ENCODE measurements at regions not wholly inside any gene's neighbourhood (a gene's known extent, or its start where the extent isn't known, plus 50 kb on each side); places are given as distances from the start of the nearest gene placed in this dataset.

- no peaks in the 10 kb centered on the region for H3K36me3 Mint-ChIP-seq (ENCODE audit: low read depth)
- Histone ChIP-seq H3K4me3 (ENCODE audit: low read length) (no peak overlapping the region), H3K36me3 (ENCODE audit: insufficient read depth, low read length) (no peaks in the 10 kb centered on the region), H3K27me3 (ENCODE audit: control insufficient read depth in 1 of 2, insufficient read depth in 2 of 2, low read length in 2 of 2) (no peaks in the 10 kb centered on the region), H3K27ac (ENCODE audit: low read depth in 1 of 2, low read length in 2 of 2) (no peak overlapping the region), H3K4me1 (ENCODE audit: insufficient read depth, low read length) (no peaks in the 10 kb centered on the region), H3K9me3 (ENCODE audit: control insufficient read depth in 1 of 2, insufficient read depth in 1 of 2, low read length in 2 of 2) (no peaks in the 10 kb centered on the region)
- no peak overlapping the region for H3K4me3 Mint-ChIP-seq
- no peaks in the 10 kb centered on the region for H3K4me1 Mint-ChIP-seq (ENCODE audit: low read depth)
- ATAC-seq (ENCODE audit: poor library complexity) (no peak), DNase-seq (no peak)
- CTCF ChIA-PET, result no interaction called here
- H3K9me3 Mint-ChIP-seq, result peaks cover 12% of the 10 kb centered on the region
- TF ChIP-seq, protein P1, sequence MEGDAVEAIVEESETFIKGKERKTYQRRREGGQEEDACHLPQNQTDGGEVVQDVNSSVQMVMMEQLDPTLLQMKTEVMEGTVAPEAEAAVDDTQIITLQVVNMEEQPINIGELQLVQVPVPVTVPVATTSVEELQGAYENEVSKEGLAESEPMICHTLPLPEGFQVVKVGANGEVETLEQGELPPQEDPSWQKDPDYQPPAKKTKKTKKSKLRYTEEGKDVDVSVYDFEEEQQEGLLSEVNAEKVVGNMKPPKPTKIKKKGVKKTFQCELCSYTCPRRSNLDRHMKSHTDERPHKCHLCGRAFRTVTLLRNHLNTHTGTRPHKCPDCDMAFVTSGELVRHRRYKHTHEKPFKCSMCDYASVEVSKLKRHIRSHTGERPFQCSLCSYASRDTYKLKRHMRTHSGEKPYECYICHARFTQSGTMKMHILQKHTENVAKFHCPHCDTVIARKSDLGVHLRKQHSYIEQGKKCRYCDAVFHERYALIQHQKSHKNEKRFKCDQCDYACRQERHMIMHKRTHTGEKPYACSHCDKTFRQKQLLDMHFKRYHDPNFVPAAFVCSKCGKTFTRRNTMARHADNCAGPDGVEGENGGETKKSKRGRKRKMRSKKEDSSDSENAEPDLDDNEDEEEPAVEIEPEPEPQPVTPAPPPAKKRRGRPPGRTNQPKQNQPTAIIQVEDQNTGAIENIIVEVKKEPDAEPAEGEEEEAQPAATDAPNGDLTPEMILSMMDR (IDR thresholded peaks at IDR 0.05), result no peak
- H3K27me3 Mint-ChIP-seq, result no peaks in the 10 kb centered on the region
- POLR2A ChIA-PET, result no interaction called here
- intact Hi-C loops (cut with DNase I, micrococcal nuclease), result no loop called here
- no peak overlapping the region for H3K27ac Mint-ChIP-seq
Observed at GRCh38 chr11:24084956-24085355, 411.9 kb upstream of the LUZP2 start.

DNA sequence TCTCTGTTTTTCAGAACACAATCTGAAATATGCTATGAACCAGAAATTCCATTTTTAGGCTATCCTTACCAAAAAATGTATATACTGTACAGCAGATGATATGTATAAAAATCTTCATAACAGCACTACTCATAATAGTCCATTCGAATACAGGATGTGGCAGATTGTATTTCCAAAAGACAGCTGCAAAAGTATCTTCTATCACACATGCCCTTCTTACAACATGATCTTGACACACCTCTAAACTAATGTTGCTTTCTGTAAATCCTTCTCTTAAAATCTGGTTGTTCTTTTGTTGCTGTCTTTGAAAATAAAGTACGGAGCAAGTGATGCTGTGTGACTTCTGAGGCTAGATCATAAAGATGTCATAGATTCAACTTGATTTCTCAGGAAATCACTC, 409.9 kb upstream of the LUZP2 start:
- CTCF ChIA-PET, result no interaction called here
- H3K9me3 Mint-ChIP-seq, result peaks cover 12% of the 10 kb centered on the region
- peaks cover 0 to 3% of the 10 kb centered on the region in 2 experiments for H3K9me3 ChIP-seq (ENCODE audit: control insufficient read depth in 1 of 2, insufficient read depth in 1 of 2, low read length in 2 of 2)
- no peaks in the 10 kb centered on the region for H3K36me3 ChIP-seq (ENCODE audit: insufficient read depth, low read length)
- DNase-seq (no peak), ATAC-seq (ENCODE audit: poor library complexity) (no peak)
- H3K36me3 Mint-ChIP-seq (ENCODE audit: low read depth), result no peaks in the 10 kb centered on the region
- no peaks in the 10 kb centered on the region for H3K27me3 ChIP-seq (ENCODE audit: control insufficient read depth in 1 of 2, insufficient read depth in 2 of 2, low read length in 2 of 2)
- H3K27ac ChIP-seq (ENCODE audit: low read depth in 1 of 2, low read length in 2 of 2), result no peak overlapping the region
- no peak overlapping the region for H3K4me3 ChIP-seq (ENCODE audit: low read length)
- no peak overlapping the region for H3K4me3 Mint-ChIP-seq
- POLR2A ChIA-PET, result no interaction called here
- no peak overlapping the region for H3K27ac Mint-ChIP-seq
- no peaks in the 10 kb centered on the region for H3K27me3 Mint-ChIP-seq
- H3K4me1 ChIP-seq (ENCODE audit: insufficient read depth, low read length), result no peaks in the 10 kb centered on the region
- intact Hi-C loops (cut with DNase I, micrococcal nuclease), result no loop called here
- TF ChIP-seq, protein P1 (IDR thresholded peaks at IDR 0.05), result no peak
- no peaks in the 10 kb centered on the region for H3K4me1 Mint-ChIP-seq (ENCODE audit: low read depth)

DNA sequence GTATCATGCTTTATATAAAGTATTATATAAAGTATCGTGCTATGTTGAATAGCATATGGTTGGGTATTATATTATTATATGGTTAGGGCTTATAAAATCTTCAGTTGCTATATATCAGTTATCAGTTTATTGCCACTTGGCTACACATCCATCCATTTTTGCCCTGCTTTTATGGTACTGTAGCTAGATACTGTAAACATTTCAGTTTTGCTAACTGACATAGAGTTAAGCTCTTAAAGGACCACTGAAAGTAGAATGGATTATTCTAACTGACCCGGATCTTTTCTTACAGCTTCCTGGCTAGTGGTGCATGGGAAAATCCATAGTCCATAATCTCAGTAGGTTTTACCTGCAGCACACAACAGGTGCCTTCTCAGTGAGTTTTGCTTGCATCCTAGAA, 405.3 kb upstream of the LUZP2 start:
- Mint-ChIP-seq H3K4me1 (ENCODE audit: low read depth) (no peaks in the 10 kb centered on the region), H3K27ac (no peak overlapping the region), H3K9me3 (peaks cover 10% of the 10 kb centered on the region), H3K27me3 (no peaks in the 10 kb centered on the region), H3K4me3 (no peak overlapping the region), H3K36me3 (ENCODE audit: low read depth) (no peaks in the 10 kb centered on the region)
- TF ChIP-seq, protein P1 (IDR thresholded peaks at IDR 0.05), result no peak
- H3K27me3 ChIP-seq (ENCODE audit: control insufficient read depth in 1 of 2, insufficient read depth in 2 of 2, low read length in 2 of 2), result no peaks in the 10 kb centered on the region
- intact Hi-C loops (cut with DNase I, micrococcal nuclease), result no loop called here
- no peaks in the 10 kb centered on the region for H3K4me1 ChIP-seq (ENCODE audit: insufficient read depth, low read length)
- ATAC-seq (ENCODE audit: poor library complexity) (no peak), DNase-seq (no peak)
- CTCF ChIA-PET, result no interaction called here
- POLR2A ChIA-PET, result no interaction called here
- H3K36me3 ChIP-seq (ENCODE audit: insufficient read depth, low read length), result no peaks in the 10 kb centered on the region
- H3K4me3 ChIP-seq (ENCODE audit: low read length), result no peak overlapping the region
- H3K27ac ChIP-seq (ENCODE audit: low read depth in 1 of 2, low read length in 2 of 2), result no peak overlapping the region
- H3K9me3 ChIP-seq (ENCODE audit: control insufficient read depth in 1 of 2, insufficient read depth in 1 of 2, low read length in 2 of 2), result peaks cover 0 to 5% of the 10 kb centered on the region in 2 experiments
